Esophagus squamous epithelium (tissue), 4 donors: ENCODE measurements at regions not wholly inside any gene's neighbourhood (a gene's known extent, or its start where the extent isn't known, plus 50 kb on each side); places are given as distances from the start of the nearest gene placed in this dataset.

ENCODE experiments used
- CTCF ChIP-seq, 6 experiments: fragments of 450-650 bp in 4 of 6; fragments of 200-600 bp in 2 of 6; sonication (generic) in 2 of 6; IDR thresholded peaks; one replicate each; pipeline ENCODE4 v1.5.1; 2016 to 2019; ENCODE audit warnings: antibody characterized with exemption in 6 of 6, mild to moderate bottlenecking in 4 of 6, moderate library complexity in 4 of 6
- POLR2A ChIP-seq, 4 donors: fragments of 450-650 bp; IDR thresholded peaks; one replicate each; pipeline ENCODE4 v1.6.1; 2017; ENCODE audit warnings: antibody characterized with exemption in 4 of 4, mild to moderate bottlenecking in 4 of 4, moderate library complexity in 3 of 4

GRCh38 chr1:182159443-182159842, 97.9 kb upstream of the ZNF648 start:
- TF ChIP-seq CTCF (IDR thresholded peaks at IDR 0.05) (no peak), POLR2A (IDR thresholded peaks at IDR 0.05) (no peak)
